Sigmoid colon (tissue), 6 donors: ENCODE measurements at regions not wholly inside any gene's neighbourhood (a gene's known extent, or its start where the extent isn't known, plus 50 kb on each side); places are given as distances from the start of the nearest gene placed in this dataset.

Experiments
- DNase-seq: peaks from one replicate; pipeline ENCODE4 v3.0.0-alpha.2; 2019
- H3K27ac ChIP-seq, 4 donors: fragments of 200-600 bp; sonication (generic); one replicate each; pipeline ENCODE4 v1.5.1; 2016 to 2019; ENCODE audit warnings: mild to moderate bottlenecking in 1 of 4
- H3K27me3 ChIP-seq, 3 donors: fragments of 200-600 bp; sonication (generic); one replicate each; pipeline ENCODE4 v1.5.1; 2019; ENCODE audit warnings: mild to moderate bottlenecking in 1 of 3
- H3K36me3 ChIP-seq, 4 donors: fragments of 200-600 bp; sonication (generic); one replicate each; pipeline ENCODE4 v1.5.1; 2016 to 2019
- H3K4me1 ChIP-seq, 4 donors: fragments of 200-600 bp; sonication (generic); one replicate each; pipeline ENCODE4 v1.5.1; 2017 to 2019
- H3K4me3 ChIP-seq, 4 donors: fragments of 200-600 bp; sonication (generic); one replicate each; pipeline ENCODE4 v1.5.1; 2017 to 2019; ENCODE audit warnings: mild to moderate bottlenecking in 2 of 4, moderate library complexity in 1 of 4
- H3K9me3 ChIP-seq, 4 donors: fragments of 200-600 bp in 3 of 4; sonication (generic) in 3 of 4; one replicate each; pipeline versions ENCODE4 v1.5.1 to v1.6.1; 2013 to 2019
- EP300 ChIP-seq, 4 donors: sonication (generic); formaldehyde crosslinking; IDR thresholded peaks; one replicate each; pipeline ENCODE4 v1.6.1; 2017; ENCODE audit warnings: antibody characterized with exemption in 4 of 4
- POLR2A ChIP-seq, 2 donors: fragments of 450-650 bp; IDR thresholded peaks; one replicate each; pipeline ENCODE4 v1.6.1; 2016; ENCODE audit warnings: antibody characterized with exemption in 2 of 2, mild to moderate bottlenecking in 2 of 2, moderate library complexity in 2 of 2
- POLR2AphosphoS5 ChIP-seq, 4 donors: sonication (generic); formaldehyde crosslinking; IDR thresholded peaks; one replicate each; pipeline ENCODE4 v1.6.1; 2017; ENCODE audit warnings: antibody characterized with exemption in 4 of 4
- WGBS, 2 donors: extraction: QIAGEN DNeasy Blood & Tissue Kit; methylation state at CpG; one replicate each; pipeline ENCODE4 v1.1.7; 2013; 5-methylcytosine and 5-hydroxymethylcytosine counted together
- intact Hi-C: fragments of 100-400 bp; cut with DNase I; formaldehyde crosslinking; loops from one replicate; pipeline ENCODE4 v1.15.1; 2023
- TF ChIP-seq, protein P1 (sequence below), 4 experiments: fragments of 450-650 bp in 3 of 4; fragments of 200-600 bp in 1 of 4; IDR thresholded peaks; one replicate each; pipeline ENCODE4 v1.5.1; 2016 to 2019; ENCODE audit warnings: antibody characterized with exemption in 4 of 4, mild to moderate bottlenecking in 3 of 4, moderate library complexity in 2 of 4
- donor health status: healthy with polysubstance abuse.
- donor health status: healthy.

DNA sequence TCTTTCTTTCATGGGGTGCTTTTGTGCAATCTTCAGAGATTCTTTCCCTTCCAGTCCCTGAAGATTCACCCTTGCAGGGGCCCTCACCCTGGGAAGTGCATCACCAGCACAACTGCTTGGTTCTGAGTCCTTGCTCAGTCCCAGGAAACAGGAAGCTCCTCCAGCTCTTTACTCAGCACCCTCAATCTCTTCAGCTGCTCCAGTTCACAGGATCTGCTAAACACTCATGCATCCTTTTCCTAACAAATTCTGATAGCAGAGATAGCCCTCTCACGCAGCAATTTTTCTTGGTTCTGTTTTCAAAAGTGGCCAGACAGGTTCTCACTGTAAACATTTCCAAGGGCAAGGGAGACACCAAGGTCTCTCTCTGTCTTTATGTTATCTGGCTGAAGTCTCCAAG is 823.1 kb downstream of the LIG4 start:
- H3K9me3 ChIP-seq = no peaks in the 10 kb centered on the region
- no peaks in the 10 kb centered on the region for H3K4me1 ChIP-seq
- 16 to 59% methylated on average over 1 of the region's 1 CpG for WGBS, 2 donors
- no peaks in the 10 kb centered on the region for H3K36me3 ChIP-seq
- TF ChIP-seq POLR2A (IDR thresholded peaks at IDR 0.05) = no peak
- TF ChIP-seq EP300 (IDR thresholded peaks at IDR 0.05) = no peak
- TF ChIP-seq, protein P1, sequence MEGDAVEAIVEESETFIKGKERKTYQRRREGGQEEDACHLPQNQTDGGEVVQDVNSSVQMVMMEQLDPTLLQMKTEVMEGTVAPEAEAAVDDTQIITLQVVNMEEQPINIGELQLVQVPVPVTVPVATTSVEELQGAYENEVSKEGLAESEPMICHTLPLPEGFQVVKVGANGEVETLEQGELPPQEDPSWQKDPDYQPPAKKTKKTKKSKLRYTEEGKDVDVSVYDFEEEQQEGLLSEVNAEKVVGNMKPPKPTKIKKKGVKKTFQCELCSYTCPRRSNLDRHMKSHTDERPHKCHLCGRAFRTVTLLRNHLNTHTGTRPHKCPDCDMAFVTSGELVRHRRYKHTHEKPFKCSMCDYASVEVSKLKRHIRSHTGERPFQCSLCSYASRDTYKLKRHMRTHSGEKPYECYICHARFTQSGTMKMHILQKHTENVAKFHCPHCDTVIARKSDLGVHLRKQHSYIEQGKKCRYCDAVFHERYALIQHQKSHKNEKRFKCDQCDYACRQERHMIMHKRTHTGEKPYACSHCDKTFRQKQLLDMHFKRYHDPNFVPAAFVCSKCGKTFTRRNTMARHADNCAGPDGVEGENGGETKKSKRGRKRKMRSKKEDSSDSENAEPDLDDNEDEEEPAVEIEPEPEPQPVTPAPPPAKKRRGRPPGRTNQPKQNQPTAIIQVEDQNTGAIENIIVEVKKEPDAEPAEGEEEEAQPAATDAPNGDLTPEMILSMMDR (IDR thresholded peaks at IDR 0.05) = no peak
- no peak for TF ChIP-seq POLR2AphosphoS5 (IDR thresholded peaks at IDR 0.05)
- no peaks in the 10 kb centered on the region for H3K27me3 ChIP-seq
- intact Hi-C loops = no loop called here
- H3K4me3 ChIP-seq = no peak overlapping the region
- no peak for DNase-seq
- no peak overlapping the region for H3K27ac ChIP-seq

DNA sequence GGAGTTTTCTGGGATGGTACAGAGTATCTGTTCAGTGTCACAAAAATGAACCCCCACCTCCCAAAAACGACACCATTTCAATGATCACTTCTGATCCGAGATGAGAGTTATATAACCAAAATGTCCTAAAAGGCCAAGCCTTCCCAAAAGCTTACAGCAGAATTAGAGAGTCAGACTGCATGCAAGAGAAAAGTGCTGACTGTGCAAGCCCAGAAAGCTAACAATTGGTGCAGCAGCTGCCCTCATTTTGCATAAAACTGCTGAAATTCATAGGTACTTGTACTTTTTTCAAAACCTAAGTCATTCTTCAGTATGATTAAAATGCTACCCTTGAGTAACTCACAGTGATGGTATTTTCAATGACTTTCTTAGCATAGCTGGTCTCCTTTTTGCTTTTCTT is 819.6 kb upstream of the ARGLU1 start:
- Histone ChIP-seq H3K27me3 (no peaks in the 10 kb centered on the region), H3K9me3 (no peaks in the 10 kb centered on the region), H3K36me3 (no peaks in the 10 kb centered on the region), H3K4me1 (no peaks in the 10 kb centered on the region), H3K4me3 (no peak overlapping the region), H3K27ac (no peak overlapping the region)
- intact Hi-C loops = no loop called here
- DNase-seq = no peak
- TF ChIP-seq POLR2AphosphoS5 (IDR thresholded peaks at IDR 0.05) = no peak
- no peak for TF ChIP-seq EP300 (IDR thresholded peaks at IDR 0.05)
- TF ChIP-seq, protein P1 (IDR thresholded peaks at IDR 0.05) = no peak
- TF ChIP-seq POLR2A (IDR thresholded peaks at IDR 0.05) = no peak
- 67 to 74% methylated on average over 2 of the region's 2 CpGs for WGBS, 2 donors

DNA sequence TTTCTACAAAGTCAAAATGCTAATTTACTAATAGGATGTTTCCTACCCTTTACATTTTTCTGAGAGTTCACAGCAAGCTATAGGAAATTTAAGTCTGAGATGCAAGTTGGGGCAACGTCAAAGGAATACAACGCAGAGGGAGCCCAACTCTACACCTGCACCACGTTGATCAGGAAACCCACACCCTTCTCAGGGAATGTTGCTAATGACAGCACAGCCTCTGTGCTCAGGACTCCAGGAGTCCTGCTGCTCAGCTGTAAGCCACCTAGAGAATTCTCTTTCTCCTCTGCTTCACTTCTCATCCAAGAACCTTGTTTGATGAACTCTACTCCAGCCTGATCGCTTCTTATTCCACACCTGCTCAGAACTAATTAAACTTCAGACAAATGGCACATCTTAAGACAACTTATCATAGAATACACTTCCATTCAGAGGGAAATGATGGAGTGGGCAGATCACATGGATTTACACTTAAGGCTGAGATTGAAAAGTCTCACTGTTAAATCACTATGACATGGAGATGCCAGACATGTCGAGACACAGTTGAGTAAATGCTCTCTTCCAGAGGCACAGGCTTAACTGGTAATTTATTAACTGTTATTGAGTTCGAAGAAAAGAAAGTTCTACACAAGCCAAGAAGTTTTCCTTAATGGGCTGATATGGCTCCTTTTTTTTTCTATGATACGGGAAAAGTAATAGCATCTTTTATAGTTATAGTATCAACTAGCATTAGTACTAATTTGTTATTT is 811.6 kb upstream of the ARGLU1 start:
- Histone ChIP-seq H3K4me3 (no peak overlapping the region), H3K36me3 (no peaks in the 10 kb centered on the region), H3K27ac (no peak overlapping the region), H3K9me3 (no peaks in the 10 kb centered on the region), H3K4me1 (no peaks in the 10 kb centered on the region), H3K27me3 (no peaks in the 10 kb centered on the region)
- intact Hi-C loops = no loop called here
- no peak for DNase-seq
- no peak for TF ChIP-seq EP300 (IDR thresholded peaks at IDR 0.05)
- WGBS, 2 donors = 53 to 72% methylated on average over 7 of the region's 7 CpGs

DNA sequence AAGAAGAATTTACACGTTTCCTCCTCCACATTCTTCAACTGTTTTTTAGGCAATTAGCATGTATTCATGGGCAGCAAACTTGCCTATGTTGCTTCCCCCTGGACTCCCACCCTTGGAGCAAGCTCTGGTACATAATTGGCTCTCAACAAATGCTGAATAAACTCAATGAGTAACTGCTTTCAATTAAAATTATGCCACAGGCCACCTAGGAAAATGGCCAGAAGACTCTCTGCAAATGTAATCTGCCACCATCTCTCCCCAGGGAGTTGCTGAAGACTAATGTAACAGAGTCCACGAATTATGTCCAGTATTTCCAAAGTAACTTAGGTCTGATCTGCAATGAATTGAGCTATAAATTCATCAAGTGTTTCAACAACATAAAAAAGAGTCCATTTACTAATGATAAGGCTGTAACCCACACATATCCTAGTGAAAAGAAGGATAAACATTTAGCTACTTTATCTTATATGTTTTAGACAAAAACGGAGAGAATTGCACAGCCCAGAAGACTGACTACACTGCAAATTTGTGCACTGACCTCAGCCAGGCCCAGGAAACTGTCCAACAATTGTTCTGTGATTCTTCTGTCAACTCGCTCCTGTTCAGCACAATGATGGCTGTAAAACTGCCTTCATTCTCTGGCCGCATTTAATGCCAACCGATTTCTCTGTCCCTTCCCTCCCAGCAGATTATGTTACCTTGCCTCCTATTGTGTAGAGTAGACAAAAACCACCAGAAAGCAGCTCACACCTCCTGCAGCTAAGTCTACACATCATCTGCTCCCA is 808.6 kb upstream of the ARGLU1 start:
- no peaks in the 10 kb centered on the region for H3K9me3 ChIP-seq
- H3K27me3 ChIP-seq = no peaks in the 10 kb centered on the region
- no peak for DNase-seq
- intact Hi-C loops = no loop called here
- WGBS, 2 donors = 62 to 64% methylated on average over 6 of the region's 6 CpGs
- TF ChIP-seq EP300 (IDR thresholded peaks at IDR 0.05) = no peak
- TF ChIP-seq POLR2AphosphoS5 (IDR thresholded peaks at IDR 0.05) = no peak
- TF ChIP-seq, protein P1 (IDR thresholded peaks at IDR 0.05) = no peak
- TF ChIP-seq POLR2A (IDR thresholded peaks at IDR 0.05) = no peak
- no peaks in the 10 kb centered on the region for H3K36me3 ChIP-seq
- H3K27ac ChIP-seq = no peak overlapping the region
- H3K4me1 ChIP-seq = no peaks in the 10 kb centered on the region
- no peak overlapping the region for H3K4me3 ChIP-seq

DNA sequence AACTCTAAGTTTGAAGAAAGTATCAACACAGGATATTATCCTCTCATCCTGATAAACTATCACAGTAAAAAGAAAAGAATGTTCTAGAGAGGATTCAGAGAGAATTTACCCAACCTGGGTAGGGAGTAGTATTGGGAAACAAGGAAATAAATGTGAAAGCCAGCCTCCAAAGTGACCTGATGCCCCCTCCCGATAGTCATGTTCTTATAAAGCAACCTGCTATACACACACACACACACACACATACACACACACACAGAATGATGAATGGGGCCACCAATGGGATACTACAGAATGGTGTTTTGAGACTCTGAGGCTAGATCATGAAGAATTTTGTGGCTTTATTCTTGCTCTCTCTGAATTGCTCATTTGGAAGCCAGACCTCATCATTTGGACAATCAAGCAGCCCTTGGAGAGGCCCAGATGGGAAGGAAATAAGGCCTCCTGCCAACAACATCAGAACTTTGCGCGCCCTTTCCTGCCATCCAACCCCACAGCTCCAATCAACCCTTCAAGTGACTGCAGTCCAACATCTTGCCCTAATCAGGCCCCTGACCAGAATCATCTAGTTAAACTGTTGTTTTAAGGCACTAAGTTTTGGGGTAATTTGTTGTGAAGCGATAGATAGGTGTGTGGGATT is 807.9 kb upstream of the ARGLU1 start:
- intact Hi-C loops = no loop called here
- Histone ChIP-seq H3K27me3 (no peaks in the 10 kb centered on the region), H3K9me3 (no peaks in the 10 kb centered on the region), H3K27ac (no peak overlapping the region), H3K4me3 (no peak overlapping the region), H3K36me3 (no peaks in the 10 kb centered on the region), H3K4me1 (no peaks in the 10 kb centered on the region)
- TF ChIP-seq POLR2AphosphoS5 (IDR thresholded peaks at IDR 0.05) (no peak), POLR2A (IDR thresholded peaks at IDR 0.05) (no peak), EP300 (IDR thresholded peaks at IDR 0.05) (no peak)
- TF ChIP-seq, protein P1 (IDR thresholded peaks at IDR 0.05) = no peak
- DNase-seq = no peak
- 82 to 92% methylated on average over 4 of the region's 4 CpGs for WGBS, 2 donors
